Peyer's patch (tissue), 4 donors: ENCODE measurements at regions not wholly inside any gene's neighbourhood (a gene's known extent, or its start where the extent isn't known, plus 50 kb on each side); places are given as distances from the start of the nearest gene placed in this dataset.

ENCODE experiments used
- POLR2A ChIP-seq, 2 donors: fragments of 450-650 bp; IDR thresholded peaks; one replicate each; pipeline ENCODE4 v1.5.1; 2017; ENCODE audit warnings: antibody characterized with exemption in 2 of 2, mild to moderate bottlenecking in 2 of 2, moderate library complexity in 2 of 2
- TF ChIP-seq, protein P1 (sequence below), 6 experiments: fragments of 450-650 bp in 4 of 6; fragments of 200-600 bp in 2 of 6; sonication (generic) in 1 of 6; IDR thresholded peaks; one replicate each; pipeline ENCODE4 v1.5.1; 2017 to 2019; ENCODE audit warnings: antibody characterized with exemption in 6 of 6, mild to moderate bottlenecking in 3 of 6, moderate library complexity in 1 of 6

DNA sequence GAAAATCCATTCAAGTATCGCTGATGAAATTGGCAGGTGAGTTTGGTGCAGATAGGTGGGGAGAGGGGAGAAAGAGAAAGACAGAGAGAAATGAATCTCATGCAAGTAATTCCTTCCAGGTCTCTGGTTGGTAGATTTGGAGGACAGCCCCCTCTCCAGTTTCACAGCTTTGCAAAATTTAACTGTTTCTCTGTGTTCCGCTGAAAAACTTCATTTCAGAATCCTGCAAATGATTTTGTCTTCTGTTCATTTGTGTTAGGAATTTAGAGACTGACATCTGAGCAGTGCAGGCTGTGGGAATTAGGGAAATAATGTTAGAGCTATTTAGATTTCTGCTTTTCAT is 328.5 kb downstream of the FBXW7 start:
- TF ChIP-seq, protein P1, sequence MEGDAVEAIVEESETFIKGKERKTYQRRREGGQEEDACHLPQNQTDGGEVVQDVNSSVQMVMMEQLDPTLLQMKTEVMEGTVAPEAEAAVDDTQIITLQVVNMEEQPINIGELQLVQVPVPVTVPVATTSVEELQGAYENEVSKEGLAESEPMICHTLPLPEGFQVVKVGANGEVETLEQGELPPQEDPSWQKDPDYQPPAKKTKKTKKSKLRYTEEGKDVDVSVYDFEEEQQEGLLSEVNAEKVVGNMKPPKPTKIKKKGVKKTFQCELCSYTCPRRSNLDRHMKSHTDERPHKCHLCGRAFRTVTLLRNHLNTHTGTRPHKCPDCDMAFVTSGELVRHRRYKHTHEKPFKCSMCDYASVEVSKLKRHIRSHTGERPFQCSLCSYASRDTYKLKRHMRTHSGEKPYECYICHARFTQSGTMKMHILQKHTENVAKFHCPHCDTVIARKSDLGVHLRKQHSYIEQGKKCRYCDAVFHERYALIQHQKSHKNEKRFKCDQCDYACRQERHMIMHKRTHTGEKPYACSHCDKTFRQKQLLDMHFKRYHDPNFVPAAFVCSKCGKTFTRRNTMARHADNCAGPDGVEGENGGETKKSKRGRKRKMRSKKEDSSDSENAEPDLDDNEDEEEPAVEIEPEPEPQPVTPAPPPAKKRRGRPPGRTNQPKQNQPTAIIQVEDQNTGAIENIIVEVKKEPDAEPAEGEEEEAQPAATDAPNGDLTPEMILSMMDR (IDR thresholded peaks at IDR 0.05): no peak
- TF ChIP-seq POLR2A (IDR thresholded peaks at IDR 0.05): no peak
